ENCODE measurements at regions not wholly inside any gene's neighbourhood (a gene's known extent, or its start where the extent isn't known, plus 50 kb on each side); places are given as distances from the start of the nearest gene placed in this dataset.

- no peak for DNase-seq
These were observed 254.4 kb upstream of the PMEPA1 start for GRCh38 chr20:57964011-57964862.

DNA sequence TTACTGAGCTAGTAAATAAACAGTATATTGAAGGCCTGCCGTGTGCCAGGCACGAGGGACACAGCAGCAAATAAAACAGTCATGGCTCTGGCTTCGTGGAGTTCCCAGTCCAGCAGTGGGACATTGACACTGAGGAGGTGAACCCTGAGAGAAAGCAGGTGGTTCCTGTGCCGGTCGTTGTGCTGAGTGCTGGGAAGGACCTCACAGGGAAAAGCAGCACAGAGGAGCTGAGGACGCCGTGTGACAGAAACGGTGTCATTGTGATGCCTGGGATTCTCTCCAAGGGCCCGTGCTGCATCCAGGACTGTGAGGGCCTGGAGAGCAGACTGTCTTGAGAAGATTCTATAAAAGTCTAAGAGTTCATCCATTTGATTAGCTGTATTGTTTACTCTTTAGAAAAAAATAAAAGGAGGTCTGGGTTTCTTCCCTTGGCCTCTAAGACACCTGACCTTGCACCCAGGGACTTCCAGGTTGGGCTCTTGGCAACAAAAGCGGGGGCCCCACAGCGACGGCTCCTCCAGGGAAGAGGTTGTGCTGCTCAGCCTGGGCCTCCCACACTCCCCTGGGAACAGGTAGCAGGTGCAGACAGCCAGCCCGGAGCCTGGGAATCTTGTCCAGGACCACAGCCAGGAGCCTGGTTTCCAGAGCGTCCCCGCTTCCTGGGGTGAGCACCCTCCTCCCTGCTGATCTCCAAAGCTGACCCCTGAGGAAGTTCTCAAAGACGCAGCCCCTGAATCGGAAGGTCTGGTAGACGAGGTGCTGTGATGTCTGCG is 251.2 kb upstream of the PMEPA1 start:
- no peak for DNase-seq

DNA sequence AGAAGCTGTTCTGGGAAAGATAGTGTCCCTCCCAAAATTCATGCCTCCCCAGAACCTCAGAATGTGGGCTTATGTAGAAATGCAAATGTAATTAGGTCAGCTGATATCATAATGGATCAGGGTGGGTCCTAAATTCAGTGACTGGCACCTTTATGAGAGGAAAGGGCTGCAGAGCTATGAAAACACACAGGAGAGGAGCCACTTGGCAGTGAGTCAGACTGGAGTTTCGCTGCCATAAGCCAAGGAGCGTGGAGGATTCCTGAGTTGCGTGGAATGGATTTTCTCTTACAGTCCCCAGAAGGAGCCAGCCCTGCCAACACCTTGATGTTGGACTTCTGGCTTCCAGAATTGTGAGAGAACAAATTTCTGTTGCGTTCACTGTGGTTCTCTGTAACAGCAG is 249.8 kb upstream of the PMEPA1 start:
- no peak for DNase-seq

GRCh38 chr20:57959018-57959417 is 249.2 kb upstream of the PMEPA1 start:
- no peak for DNase-seq

GRCh38 chr20:57958050-57958420 is 248.2 kb upstream of the PMEPA1 start:
- DNase-seq: no peak

DNA sequence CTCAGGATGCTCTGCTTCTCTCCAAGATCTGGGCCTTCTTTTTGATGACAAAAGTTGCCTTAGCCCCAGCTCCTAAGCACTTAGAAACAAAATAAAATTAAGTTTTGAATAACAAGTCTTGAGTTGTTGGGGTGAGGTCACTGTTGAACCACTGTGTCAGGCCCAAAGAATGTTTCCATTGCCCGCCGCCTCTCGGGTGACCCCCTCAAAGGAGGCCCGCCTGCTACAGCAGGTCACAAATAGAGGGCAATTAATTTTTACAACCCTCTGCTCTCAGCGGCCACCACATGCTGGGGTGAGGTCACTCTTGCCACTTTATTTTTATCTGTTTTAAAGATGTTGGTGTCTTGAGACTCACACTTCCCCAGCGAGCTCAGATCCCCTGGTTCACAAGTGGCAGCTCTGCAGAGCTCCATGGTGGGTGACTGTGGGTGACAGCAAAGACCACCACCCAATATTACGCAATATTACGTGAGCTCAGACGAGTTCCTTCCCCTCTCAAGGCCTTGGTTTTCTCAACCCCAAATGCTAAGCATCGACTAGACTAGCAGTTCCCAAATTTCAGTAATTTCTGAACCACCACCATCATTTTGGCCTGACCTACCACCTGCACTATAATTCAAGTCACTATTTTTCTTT is 247.7 kb upstream of the PMEPA1 start:
- no peak for DNase-seq

DNA sequence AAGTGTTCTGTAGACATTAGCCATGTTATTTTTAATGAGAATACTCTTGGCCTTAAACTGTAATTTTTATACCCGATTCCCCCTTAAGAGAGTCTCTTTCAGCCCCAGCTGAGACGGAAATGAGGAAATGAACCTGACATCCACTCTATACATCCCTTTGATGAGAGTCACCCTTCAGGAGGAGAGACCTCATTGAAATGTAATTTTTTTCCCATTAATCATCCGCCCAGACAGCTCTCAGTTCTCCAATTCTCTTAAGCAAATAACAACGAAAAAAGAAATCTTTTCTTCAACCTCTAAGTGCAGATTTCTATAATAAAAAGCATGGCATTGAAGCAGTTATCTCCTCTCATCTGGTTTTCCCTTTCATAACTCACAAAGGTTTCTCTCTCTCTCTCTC is 243.8 kb upstream of the PMEPA1 start:
- no peak for DNase-seq

DNA sequence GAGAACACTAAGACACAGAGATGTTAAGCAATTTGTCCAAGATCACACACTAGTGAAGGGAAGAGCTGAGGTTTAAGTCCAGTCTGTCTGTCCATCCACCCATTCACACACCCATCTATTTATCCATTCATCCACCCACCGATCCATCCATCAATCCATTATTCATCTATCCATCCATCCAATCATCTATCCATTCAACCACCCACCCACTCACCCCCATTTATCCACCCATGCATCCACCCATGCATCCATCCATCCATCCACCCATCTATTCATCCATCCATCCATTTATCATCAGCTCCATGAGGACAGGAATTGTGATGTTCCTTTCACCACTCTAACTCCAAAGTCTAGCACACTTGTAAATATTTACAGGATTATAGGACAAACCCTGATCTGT is 242.3 kb upstream of the PMEPA1 start:
- no peak for DNase-seq

DNA sequence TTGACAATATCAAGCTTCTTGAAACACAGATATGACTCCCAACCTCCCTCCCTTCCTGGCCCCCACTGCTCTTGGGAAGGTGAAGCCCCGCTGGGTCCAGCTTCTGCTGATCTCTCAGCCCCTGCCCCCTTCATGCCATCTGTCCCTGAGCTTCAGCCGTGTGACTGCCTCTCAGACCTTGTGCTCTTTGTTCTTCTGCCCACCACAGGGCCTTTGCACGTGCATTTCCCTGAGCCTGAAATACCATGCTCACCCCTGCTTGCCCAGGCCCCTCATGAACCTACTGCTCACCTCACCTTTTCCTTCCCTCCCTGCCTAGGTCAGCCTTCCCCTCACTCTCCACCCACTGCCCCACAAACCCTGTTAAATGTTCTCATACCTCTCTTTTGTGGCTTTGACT is 241.7 kb upstream of the PMEPA1 start:
- no peak for DNase-seq

DNA sequence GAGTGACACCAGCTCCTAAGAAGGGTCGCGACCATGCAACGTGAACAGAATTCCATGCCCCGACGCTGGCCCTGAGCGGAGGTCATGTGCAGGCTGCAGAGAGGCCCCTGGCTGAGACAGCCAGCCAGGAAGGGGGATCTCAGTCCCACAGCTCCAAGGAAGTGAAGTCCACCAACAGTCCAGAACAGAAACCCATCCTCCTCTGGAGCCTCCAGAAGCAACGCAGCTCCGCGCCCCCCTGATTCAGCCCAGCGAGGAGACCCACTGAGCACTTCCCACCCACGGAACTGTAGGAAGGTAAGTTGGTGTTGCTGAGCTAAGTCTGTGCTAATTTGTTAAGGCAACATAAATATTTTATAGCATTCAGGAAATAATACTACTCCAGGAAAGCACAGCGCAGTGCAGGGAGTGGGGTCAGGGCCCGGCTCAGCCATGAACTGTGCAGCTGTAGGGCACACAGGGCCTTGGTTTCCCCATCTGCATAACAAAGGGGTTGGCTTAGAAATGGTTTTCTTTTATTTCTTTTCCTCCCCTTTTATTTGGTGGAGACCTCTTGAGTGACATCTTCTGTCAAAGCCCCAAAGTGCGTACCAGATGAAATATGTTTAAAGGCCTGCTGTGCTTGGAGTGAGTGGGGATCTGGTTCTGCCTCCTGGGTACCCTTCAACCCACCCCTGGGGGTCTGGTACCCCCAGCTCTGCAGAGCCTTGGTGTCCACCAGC is 241.1 kb upstream of the PMEPA1 start:
- DNase-seq: no peak

GRCh38 chr20:57948180-57948955 is 238.6 kb upstream of the PMEPA1 start:
- DNase-seq: no peak

DNA sequence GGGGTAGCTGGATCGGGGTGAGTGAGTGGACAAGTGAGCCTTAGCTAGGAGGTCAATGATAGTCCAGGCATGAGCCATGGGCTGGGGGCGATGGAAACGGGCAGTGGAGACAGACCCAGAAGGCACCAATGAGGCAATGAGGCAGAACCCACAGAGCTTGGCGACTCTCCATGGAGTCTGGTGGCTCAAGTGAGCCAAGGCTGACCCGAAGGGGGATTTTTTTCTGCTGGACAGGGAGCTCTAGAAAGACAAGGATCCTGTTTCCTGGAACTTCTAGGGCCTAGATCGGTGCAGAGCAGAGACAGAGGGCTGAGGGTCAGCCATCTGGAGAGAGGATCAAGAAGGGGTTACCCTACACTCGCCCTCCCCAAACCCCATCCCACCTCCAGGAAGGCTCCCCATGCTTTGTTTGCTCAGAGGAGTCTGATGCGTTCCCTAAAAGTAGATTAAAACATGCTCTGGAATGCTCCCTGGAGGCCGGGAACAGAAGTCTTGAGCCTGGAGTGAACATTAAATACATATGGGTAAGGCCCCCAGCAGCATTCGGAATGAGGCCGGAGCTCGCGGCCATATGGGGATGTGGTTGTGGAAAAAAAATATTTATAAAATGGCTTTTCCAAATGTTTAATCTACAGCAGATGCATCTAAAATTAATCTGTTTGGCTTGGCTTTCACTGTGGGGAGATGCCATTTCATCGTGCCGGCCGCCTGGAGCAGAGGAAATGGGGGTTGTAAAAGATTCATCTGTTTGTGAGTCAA is 237.8 kb upstream of the PMEPA1 start:
- DNase-seq: peak; percentile 84

DNA sequence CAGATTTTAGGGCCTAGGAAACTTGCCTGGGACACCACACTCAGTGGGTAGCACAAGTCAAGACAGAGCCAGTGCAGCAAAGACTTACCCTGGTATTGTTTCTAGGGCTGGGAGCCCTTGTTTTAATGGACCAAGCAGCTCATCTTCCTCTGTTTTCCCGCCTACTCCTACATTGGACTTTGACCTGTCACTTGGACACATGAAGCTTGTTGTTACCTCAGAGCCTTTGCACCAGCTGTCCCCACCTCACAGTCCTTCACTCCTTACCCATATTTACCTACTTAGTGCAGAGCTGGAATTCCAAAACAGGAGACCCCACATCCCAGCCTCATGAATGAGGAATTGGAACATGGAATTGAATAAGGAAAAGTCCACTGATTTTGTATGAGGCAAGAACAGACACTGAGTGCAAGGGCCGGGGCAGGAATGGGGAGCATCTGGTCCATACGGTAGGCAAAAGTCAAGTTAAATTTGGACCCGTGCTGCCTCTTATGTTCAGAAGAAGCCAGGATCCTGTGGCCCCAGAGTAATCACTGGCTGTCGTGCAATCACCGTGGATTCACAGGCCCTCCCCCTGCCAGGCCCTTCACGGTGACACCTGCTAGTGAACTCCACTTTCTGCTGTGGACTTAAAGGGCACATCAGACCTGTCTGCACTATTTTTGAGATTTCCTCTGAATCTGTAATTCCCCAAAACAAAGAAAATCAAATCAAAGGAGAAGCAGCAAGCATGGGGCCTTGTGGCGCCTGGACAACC is 236.9 kb upstream of the PMEPA1 start:
- no peak for DNase-seq

DNA sequence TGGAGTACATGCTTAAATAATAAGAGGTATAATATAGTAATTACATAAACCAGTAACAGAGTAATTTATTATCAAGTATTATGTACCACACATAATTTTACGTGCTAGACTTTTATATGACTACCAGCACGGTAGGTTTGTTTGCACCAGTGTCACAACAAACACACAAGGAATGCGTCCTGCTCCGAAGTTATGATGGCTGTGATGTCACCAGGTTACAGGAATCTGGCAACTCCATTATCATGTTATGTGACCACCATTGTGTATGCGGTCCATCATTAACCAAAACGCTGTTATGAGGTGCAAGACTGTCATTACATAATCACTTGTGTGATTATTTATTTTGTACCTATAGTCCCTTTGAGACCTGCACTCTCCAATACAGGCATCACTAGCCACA is 235.2 kb upstream of the PMEPA1 start:
- no peak for DNase-seq

GRCh38 chr20:57943950-57944349 is 234.1 kb upstream of the PMEPA1 start:
- no peak for DNase-seq

GRCh38 chr20:57943291-57943690 is 233.5 kb upstream of the PMEPA1 start:
- DNase-seq: no peak

DNA sequence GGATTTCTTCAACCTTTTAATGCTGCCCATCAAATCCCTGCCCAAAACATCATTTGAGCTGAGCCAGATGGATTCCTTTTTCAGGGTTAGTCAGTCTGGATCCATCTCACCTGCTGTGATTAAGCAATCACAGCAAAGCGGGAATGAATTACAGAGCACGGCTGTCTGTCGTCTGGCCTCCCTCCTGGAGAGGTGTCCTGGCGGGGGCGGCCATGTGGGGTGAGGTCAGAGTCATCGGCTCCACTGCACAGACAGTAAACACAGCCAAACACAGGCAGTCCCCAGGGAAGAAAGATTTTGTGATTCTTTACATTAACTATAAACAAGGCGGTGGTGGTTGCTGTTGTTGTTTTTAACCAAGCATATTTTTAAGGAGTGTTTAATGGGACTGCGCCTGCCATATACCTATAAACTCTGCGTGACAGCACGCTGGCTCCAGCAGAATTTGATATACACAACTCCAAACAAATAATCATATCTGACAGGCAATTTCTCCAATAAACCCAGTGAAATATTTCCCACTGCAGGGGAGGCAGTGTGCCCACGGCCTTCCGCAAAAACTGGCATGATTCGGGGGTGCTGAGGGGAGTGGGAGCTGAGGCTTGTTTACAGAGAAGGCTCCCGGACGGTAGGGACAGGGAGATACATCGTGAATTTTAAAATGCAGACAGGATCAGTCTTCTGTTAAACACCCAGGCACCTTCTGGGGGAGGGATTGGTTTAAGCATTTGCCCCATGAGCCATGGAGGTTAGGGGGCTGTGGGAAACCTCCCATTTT is 232.0 kb upstream of the PMEPA1 start:
- DNase-seq: no peak

DNA sequence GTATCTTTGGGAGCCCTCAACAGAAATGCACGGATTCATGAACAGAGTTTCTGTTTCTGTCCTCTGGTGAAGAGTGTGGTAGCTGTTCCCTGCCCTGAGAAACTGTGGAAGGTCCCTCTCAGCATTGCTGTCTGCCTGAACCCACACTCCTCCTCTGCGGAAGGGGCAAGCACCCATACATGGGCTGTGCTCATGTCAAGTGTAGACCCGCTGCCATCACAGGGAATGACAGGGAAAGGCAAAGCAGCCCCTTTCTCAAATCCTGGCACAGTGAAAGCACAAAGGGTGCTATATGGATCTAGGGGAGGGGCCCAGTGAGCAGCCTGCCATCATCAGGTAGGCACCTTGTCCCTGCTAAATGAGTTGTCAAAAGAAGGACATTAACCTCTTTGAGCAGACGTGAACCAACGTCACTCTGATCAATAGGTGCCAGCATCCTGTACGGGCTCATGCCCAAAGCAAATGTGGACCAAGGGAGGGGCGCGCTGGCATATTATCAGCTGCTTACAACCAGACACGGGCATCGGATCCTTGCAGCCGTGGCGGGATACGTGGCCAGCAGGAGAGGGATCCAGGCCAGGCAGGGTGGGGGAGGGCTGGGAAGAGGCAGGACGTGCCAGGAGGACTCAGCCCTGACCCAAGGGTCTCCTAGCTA is 231.2 kb upstream of the PMEPA1 start:
- DNase-seq: no peak

DNA sequence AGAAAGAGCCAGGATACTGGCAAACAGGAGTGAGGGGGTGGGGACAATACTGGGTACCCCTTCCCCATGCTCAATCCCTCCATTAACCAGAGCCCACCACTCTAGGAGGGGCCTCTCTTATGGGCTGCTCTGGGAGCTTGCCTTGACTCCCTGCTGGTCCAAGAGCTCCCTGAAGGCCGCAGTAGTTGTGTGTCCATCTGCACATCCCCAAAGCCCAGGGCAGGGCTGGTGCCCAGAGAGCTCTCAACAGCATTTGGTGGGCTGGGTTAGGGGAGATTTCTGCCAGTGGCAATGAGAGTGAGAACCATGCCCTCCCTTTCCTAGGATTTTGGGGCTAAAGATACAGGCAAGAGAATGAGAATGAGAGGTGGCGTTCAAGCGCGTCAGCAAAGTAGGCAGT is 230.6 kb upstream of the PMEPA1 start:
- DNase-seq: no peak
